HG02870 (cell line): ENCODE measurements at regions not wholly inside any gene's neighbourhood (a gene's known extent, or its start where the extent isn't known, plus 50 kb on each side); places are given as distances from the start of the nearest gene placed in this dataset.
"Not testable (repeated sequence)": the region's sequence is repeated elsewhere in the genome, so short reads cannot be mapped to it uniquely, and the experiment has no call there.

Experiments
- ATAC-seq: cut with Tn5 transposase; IDR thresholded peaks from one replicate; pipeline ENCODE4 v1.9.1; 2021; ENCODE audit warnings: mild to moderate bottlenecking, moderate library complexity; ENCODE audit not compliant: unreplicated experiment

DNA sequence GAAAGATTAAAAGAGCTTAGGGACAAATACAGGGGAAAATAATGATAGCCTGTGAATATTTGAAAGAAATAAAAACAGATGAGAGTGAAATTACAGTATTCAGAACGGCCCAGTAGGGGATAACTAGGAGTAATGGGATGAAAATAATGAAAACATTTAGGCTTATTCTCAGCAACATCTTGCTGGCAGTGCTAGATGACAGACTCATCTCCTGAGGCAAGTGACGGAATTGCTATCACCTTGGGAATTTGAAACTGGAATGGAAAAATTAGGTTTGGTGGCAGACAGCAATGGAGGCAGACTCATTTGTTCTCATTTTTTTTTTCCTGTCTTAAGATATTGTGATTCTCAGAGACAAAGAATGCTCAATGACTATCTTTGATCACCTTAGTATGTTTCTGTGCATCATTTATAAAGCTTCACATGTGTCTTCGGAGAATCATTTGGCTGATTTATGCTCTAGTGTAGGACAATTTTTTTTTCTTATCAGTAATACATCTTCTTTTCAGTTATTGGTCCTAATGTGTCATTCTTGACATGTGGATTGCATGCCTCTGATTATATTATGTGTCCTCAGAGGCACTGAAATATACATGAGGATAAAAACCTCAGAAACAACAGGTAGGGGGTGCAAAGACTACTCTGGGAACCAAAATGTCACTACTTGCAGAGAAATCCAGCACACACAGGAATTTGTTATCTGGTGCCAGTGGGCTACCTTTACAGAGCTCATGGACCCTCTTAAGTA lies 711.7 kb downstream of the EDEM1 start:
- ATAC-seq: no peak

DNA sequence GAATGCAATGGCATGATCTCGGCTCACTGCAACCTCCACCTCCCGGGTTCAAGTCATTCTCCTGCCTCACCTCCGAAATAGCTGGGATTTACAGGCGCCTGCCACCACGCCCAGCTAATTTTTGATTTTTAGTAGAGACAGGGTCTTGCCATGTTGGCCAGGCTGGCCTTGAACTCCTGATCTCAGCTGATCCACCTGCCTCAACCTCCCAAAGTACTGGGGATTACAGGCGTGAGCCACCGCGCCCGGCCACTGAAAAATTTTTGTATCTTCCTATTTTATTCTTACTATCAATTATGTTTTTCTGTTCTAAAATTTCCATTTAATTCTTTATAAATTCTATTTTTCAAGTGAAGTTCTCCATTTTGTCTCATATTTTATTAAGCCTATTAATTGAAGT lies 730.4 kb downstream of the EDEM1 start:
- no peak for ATAC-seq

DNA sequence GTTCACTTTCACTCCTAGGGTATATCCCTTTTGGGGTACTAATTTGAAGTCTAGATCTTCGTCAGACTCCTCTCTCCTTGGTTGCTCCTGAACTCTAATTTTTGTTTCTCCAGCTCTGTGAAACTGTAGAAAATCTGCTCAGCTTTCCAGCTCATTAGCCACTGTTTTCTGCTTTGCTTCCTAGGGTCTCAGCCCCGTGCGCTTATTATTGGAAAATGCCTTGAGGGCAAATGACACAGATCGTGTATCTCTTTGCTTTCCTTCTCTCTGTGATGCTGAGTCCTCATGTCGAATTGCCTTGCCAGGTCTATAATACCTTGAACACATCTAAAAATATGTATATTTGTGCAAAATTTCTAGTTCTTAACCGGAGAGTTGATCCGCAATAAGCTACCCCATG lies 731.1 kb downstream of the EDEM1 start:
- ATAC-seq: no peak

DNA sequence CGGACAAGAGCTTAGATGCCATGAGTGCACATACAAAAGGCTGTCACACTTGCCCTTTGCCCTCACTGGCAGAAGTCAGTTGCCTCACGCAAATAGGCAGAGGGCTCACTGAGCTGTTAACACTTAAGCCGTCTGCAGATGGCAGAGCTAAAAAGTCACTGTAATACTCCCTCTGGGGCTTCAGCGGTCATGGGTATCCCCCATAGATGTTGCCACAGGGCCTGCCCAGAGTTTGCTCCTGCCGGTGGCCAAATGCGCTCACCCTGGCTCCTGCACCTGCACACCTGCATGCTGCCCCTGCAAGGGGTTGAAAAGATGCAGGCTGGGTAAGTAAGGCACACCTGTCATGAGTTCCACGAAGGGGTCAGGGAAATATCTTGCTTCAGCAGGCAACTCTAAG lies 741.5 kb downstream of the EDEM1 start:
- ATAC-seq: no peak

DNA sequence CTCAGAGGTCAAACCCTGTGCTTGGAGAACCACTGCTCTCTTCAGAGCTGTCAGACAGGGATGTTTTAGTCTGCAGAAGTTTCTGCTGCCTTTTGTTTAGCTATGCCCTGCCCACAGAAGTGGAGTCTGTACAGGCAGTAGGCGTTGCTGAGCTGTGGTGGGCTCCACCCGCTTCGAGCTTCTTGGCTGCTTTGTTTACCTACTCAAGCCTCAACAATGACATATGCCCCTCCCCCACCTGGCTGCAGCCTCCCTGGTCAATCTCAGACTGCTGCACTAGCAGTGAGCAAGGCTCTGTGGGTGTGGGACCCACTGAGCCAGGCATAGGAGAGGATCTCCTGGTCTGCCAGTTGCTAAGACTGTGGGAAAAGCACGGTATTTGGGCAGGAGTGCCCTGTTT lies 756.6 kb downstream of the EDEM1 start:
- ATAC-seq: not testable (repeated sequence)

DNA sequence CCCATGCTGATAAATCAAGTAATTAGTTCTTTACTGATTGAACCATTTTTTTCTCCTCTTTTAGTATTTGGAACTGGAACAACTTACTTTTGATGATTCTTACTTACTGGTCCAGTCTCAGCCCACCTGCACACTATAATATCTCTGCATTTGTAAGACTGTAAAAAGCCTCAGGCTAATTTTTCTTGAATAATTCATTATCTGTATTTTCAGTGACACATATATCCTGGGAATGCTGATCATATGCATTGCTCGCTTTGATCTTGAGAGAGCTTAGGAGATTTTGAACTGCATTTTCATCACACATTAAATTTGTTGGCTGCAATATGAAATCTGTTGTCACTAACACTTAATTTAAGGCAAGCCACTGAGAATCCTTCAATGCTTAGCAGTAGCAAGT lies 760.6 kb downstream of the EDEM1 start:
- no peak for ATAC-seq

DNA sequence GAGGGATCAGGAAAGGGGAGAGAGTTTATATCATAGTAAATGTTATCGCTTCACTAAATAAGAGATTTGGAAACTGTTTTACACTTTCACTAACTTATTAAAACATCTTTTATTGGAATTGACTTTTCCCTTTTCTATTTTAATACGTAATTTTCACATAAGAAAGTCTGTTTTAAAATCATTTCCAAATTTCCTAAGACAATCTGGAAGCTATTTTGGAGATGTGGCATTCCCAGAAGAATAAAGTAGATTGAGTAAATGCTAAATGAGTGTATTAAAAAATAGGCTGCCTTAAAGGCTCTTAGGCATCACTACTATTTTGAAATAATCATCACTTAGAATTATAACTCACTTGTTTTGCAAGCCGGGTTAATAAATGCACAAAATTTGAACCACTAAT lies 763.5 kb downstream of the EDEM1 start:
- no peak for ATAC-seq

DNA sequence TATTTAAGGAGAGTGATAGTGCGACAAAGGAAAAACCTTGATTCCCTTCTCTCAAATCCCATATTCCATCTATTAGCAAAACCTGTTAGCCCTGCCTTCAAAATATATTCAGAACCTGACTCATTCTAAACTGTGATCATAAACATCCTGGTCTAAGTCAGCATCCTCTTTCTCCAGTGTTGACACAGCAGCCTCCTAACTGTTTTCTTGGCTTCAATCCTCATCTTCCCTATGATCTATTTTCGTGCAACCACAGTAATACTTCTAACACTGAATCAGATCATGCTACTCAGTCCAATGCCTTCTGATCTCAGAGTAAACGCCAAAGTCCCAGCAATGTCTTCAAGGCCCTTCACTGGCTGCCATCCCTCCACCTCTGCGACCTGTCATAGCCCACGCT lies 785.1 kb downstream of the EDEM1 start:
- ATAC-seq: no peak

DNA sequence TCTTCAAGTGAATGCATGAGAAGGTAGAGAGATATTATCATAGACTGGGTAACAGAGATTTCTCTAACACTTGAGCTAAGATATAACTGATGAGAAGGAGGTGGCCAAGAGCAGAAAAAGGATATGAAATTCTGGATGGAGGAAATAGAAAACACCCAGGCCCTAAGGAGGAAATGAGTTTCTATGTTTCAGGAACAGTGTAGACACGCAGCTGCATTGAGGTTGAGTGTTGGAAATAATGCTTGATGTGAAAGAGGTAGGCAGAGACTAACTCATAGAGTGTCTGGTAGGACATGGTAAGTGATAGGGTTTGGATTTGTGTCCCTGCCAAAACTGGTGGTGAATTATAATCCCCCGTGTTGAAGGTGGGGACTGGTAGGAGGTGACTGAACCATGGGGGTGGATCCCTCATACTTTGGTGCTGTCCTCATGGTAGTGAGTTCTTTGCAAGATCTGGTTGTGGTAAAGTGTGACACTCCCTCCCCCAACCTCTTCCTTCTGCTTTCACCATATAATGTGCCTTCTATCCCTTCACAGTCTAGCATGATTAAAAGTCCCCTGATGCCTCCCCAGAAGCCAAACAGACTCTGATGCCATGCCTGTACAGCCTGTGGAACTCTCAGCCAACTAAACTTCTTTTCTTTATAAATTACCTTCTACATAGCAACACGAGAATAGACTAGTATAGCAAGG lies 787.3 kb downstream of the EDEM1 start:
- ATAC-seq: no peak

DNA sequence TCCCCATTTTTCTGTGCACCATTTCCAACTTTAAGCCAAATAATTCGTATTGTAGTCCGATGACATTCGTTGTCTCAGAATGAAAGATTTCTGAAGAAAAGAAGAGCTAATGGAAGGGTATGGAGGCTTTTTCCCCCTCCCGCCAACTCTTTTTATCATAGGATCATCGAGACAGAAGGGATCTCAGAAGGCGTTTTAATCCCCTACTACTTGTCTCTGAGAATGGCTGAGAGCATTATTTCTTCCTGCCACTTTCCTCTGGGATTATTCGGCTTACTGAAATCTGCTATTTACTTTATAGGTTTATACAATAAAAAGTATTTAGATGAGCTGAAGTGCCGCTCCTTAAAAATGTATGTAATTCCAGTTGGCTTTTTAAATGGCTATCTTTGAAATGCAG lies 789.8 kb downstream of the EDEM1 start:
- ATAC-seq: no peak

DNA sequence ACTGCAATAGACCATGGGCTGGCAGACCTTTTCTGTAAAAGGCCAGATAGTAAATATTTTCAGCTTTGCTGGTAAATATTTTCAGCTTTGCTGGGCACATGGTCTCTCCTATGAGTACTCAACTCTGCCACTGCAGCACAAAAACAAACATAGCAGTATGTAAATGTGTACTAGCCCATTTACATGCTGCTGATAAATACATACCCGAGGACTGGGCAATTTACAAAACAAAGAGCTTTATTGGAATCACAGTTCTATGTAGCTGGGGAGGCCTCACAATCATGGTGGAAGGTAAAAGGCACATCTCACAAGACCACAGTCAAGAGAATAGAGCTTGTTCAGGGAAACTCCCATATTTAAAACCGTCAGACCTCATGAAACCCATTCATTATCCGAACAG lies 793.0 kb downstream of the EDEM1 start:
- no peak for ATAC-seq

DNA sequence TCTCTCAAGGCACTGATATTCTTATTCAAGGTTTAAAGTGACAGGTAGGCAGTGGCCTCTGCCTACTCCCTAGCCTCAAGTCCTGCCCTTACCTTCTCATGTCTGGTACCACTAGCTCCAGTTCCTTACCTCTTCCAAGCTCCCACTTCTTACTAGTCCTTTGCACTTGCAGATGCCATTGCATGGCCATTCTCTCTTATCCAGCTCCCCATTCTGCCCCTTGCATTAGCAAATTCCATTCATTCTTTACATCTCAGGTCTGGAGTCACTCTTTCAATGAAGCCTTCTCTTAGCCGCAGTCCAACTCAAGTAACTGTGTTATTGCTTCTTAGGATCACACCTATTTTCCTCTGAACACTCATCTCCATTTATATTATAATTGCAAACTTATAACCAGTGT lies 807.1 kb downstream of the EDEM1 start:
- no peak for ATAC-seq

DNA sequence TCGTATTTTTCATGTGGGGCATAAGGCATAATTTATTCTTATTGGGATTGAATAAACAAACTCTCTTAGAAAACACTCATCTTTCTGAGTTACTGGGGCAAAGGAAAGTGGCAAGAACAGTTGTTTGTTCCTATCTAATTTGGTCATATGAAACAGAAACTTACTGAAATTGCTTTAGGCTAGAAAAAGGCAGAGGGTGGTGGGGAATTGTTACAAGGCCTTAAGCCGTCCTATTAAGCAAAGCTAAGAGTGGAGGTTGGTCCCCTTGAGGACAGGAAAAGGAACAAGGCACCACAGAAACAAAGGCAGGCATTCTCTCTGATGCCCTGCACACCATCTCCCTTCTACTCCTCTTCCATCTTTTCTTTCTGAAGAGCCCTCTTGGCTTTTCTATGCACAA lies 830.9 kb downstream of the EDEM1 start:
- ATAC-seq: no peak

DNA sequence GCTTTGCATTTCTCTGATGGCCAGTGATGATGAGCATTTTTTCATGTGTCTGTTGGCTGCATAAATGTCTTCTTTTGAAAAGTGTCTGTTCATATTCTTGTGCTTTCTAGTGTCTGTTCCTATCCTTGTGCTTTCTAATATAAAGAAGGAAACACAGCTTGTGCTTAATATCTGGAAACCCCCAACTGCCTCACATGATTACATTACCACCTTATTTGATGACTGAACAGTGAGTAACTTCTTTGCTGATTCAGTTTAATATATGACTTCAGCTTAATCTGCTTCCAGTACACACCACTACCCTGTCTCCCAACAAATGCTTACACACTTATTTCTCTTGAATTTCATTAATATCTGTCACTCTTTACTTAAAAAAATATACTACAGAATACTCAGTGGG lies 835.1 kb downstream of the EDEM1 start:
- no peak for ATAC-seq

DNA sequence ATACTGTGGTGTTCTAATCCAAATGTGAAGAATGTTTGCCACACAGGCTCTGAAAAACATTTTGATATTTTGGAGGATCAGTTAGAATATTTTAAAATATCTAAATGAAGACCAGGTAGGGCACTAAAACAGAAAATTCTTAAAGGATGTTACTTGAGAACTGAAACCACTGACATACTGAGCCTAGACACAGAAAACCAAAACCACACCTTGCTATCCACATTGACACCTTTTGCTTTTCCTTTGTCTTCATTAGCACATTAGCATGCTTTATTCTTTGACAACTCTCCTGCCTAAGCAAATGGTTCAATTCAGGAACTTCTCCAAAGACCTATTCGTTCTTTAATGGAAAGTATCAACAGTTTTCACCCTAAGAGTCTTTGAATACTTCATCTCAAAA lies 835.9 kb upstream of the GRM7 start:
- ATAC-seq: no peak

DNA sequence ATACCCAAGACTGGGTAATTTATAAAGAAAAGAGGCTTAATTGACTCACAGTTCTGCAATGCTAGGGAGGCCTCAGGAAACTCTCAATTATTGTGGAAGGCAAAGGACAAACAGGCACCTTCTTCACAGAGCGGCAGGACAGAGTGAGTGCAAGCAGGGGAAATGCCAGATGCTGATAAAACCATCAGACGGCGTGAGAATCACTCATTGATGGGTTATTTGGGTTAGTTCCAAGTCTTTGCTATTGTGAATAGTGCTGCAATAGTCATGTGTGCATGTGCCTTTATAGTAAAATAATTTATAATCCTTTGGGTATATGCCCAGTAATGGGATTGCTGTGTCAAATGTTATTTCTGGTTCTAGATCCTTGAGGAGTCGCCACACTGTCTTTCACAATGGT lies 830.3 kb upstream of the GRM7 start:
- ATAC-seq: not testable (repeated sequence)

DNA sequence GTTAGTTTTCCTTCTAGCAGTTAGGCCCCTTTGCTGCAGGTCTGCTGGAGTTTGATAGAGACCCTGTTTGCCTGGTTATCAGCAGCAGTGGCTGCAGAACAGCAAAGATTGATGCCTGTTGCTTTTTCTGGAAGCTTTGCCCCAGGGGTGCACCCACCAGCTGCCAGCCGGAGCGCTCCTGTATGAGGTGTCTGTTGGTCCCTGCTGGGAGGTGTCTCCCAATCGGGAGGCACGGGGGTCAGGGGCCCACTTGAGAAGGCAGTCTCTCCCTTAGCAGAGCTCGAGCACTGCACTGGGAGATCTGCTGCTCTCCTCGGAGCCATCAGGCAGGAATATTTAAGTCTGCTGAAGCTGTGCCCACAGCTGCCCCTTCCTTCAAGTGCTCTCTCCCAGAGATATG lies 825.3 kb upstream of the GRM7 start:
- ATAC-seq: no peak

DNA sequence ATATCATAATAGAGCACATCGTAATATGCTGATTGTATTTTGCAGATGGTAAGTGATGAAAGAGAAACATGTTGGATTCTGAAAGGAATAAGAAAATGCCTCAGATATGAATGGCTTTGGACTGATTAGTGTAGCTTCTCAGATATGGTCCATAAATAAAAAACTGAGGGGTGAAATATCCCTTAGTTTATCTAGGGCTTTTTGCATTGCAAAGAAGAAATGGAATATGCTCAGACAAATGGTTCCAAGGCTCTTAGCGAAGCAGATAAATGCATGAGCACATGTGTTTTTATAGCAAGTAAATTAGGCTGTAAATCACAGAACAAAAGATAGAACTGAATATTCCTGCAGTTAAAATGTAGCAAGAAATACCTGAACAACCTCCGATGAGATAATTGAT lies 820.9 kb upstream of the GRM7 start:
- no peak for ATAC-seq

DNA sequence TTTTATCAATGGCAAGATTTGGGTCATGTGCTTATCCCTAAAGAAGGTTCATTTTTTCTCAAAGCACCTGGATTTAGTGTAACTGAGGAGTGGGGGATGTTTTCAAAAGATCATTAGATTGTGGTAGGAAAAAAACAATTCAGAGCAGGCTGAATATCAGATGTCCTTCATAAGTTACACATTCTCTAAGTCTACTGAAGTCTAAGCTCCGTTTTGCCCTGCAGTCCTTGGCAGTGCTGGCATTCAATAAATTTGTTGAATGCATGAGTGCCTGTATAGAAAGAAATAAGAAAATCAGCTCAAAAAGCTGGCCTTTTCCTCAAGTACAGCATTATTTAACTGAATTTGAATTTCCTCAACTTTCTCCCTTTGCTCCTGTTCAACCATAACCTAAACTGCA lies 819.0 kb upstream of the GRM7 start:
- no peak for ATAC-seq

DNA sequence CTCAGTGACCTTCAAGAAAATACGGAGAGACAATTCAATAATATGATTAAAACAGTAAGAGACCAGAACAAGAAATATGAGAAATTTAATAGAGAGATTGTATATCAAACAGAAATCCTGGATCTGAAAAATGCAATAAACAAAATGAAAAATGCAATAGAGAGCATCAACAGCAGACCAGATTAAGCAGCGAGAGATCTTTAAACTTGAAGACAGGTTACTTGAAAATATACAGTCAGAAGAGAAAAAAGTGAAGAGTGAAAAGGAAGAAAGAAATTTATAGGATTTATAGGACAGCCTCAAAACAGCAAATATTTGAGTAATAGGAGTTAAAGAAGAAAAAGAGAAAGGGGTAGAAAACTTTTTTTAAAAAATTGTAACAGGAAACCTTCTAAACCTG lies 813.9 kb upstream of the GRM7 start:
- no peak for ATAC-seq

DNA sequence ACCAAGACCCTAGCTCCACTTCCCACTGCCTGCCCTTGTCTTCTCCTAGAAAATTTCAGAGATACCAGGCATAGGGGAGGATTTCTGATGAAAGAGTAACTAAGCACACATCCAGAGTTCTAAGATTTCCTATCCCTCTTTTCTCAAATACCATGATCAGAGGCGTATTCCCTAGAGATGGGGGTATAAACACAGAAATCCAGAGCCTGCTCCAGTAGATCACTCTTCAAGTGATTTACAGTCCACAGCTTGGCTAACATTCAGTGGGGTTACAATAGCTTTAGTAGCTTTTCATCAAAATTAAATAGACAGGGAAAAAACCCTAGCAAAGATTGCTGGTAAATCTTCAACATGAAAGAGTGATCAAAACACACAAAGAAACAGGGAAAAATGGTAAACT lies 800.7 kb upstream of the GRM7 start:
- no peak for ATAC-seq

DNA sequence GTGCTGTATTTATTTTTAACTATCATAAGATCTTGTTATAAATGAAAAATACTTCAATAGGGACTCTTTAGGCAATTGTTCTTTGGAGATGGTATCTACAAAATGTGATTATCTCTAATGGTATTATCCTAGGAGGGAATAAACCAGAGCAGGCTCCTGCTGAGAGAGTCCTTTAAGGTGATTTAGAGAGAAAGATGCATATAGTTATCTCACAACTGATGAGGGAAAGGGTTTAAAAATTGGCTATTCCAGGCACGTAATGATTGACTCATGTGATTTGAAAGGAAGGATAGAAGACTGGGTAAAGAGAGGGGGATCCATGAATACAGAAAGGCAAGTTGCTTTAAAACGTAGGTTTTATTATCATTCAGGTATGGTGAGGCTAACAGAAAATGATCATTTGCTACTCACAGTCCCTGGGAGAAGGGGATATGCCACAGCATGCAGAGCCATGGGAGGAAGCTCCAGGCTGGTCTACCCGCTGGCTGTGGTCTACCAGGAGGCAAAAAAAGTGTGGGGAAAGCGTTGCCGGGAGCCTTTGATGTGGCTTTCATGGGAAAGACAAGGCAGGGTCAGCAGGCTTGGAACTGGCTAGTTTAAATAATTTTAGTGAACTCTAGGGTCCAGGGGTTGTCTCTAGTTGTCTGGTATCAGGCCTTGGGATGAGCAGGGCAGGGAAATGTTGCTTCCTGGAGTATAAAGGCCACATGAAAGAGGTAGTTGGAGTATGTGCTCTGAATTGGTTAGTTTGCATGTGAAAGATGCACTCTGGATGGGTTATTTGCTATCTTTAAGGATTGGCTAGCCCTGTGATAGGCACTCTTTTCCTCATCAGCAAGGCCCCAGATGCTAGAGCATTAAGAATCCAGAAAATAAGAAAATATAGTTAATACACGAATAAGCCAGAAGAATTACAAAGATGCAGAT lies 798.4 kb upstream of the GRM7 start:
- ATAC-seq: no peak
